HCT116 (cell line): ENCODE measurements at regions not wholly inside any gene's neighbourhood (a gene's known extent, or its start where the extent isn't known, plus 50 kb on each side); places are given as distances from the start of the nearest gene placed in this dataset.

ENCODE experiments used
- CEBPB ChIP-seq: IDR thresholded peaks from 2 replicates; pipeline ENCODE4 v1.6.1; 2012; ENCODE audit warnings: low read depth
- CTCF ChIP-seq, 3 experiments: fragments of 200-600 bp in 1 of 3; sonication (generic) in 1 of 3; IDR thresholded peaks in 2 of 3; conservative IDR thresholded peaks in 1 of 3; 2 replicates each; pipeline ENCODE4 v1.5.1; 2012 to 2017; ENCODE audit warnings: low read depth in 2 of 3, low read length in 2 of 3, antibody characterized with exemption in 1 of 3, borderline replicate concordance in 1 of 3, control low read depth in 1 of 3, mild to moderate bottlenecking in 1 of 3, mixed read lengths in 1 of 3, mixed run types in 1 of 3, moderate library complexity in 1 of 3; ENCODE audit not compliant: insufficient read depth in 1 of 3
- MAX ChIP-seq: IDR thresholded peaks from 2 replicates; pipeline ENCODE4 v1.6.1; 2012
- POLR2A ChIP-seq: IDR thresholded peaks from 2 replicates; pipeline ENCODE4 v1.7.0; 2011; ENCODE audit warnings: borderline replicate concordance; ENCODE audit not compliant: insufficient read depth, insufficient read length; ENCODE audit errors: extremely low read depth
- POLR2AphosphoS5 ChIP-seq: IDR thresholded peaks from 2 replicates; pipeline ENCODE4 v1.6.1; 2011; ENCODE audit warnings: mild to moderate bottlenecking, low read depth, low read length, moderate library complexity
- SRF ChIP-seq: IDR thresholded peaks from 2 replicates; pipeline ENCODE4 v1.6.1; 2012; ENCODE audit warnings: low read depth
- ZNF274 ChIP-seq: fragments of 200-500 bp; sonication (Bioruptor generic); IDR thresholded peaks from 2 replicates; pipeline ENCODE4 v1.6.1; 2014; ENCODE audit warnings: mild to moderate bottlenecking, low read depth, low read length, inconsistent platforms

- no peak for TF ChIP-seq MAX
- TF ChIP-seq CTCF (IDR thresholded peaks at IDR 0.05 in 2 of 3, conservative IDR thresholded peaks at IDR 0.05 in 1 of 3; ENCODE audit: borderline replicate concordance in 1 of 3, insufficient read depth in 1 of 3, low read depth in 2 of 3, low read length in 2 of 3), result no peak
- no peak for TF ChIP-seq ZNF274
- no peak for TF ChIP-seq SRF
- TF ChIP-seq CEBPB, result no peak
- TF ChIP-seq POLR2AphosphoS5, result no peak
- no peak for TF ChIP-seq POLR2A
Observed at GRCh38 chr2:224158831-224159230, 119.7 kb upstream of the SERPINE2 start.
